Naive thymus-derived CD8-positive, alpha-beta T cell (primary cell): ENCODE measurements at regions not wholly inside any gene's neighbourhood (a gene's known extent, or its start where the extent isn't known, plus 50 kb on each side); places are given as distances from the start of the nearest gene placed in this dataset.

ENCODE experiments used
- ATAC-seq, 2 donors: fragments of 150-1000 bp; cut with Tn5 transposase in 1 of 2; sonication (Bioruptor Pico), chemical (Tn5 transposase) in 1 of 2; 1 replicate in 1 of 2; 2 replicates in 1 of 2; pipeline ENCODE4 v1.10.0; 2021; ENCODE audit warnings: mild to moderate bottlenecking in 2 of 2, moderate library complexity in 2 of 2
- POLR2A ChIA-PET: fragments of 350-600 bp; sonication (Branson Sonifier 250); formaldehyde crosslinking; loops from one replicate; lab custom pipeline; 2021; ENCODE audit warnings: antibody characterized with exemption; lab: Charles Lee
- DNase-seq, 10 donors: peaks; one replicate each; pipeline versions ENCODE4 v3.0.0 to v3.0.0-alpha.2; 2020 to 2022
- H3K27ac Mint-ChIP-seq, 10 donors: one replicate each; pipeline ENCODE4 v1.8.0; 2020 to 2022; ENCODE audit warnings: mild to moderate bottlenecking in 10 of 10, mixed read lengths in 10 of 10, moderate library complexity in 4 of 10, inconsistent platforms in 1 of 10
- H3K27me3 Mint-ChIP-seq, 5 donors: one replicate each; pipeline ENCODE4 v1.8.0; 2021 to 2022; ENCODE audit warnings: mixed read lengths in 5 of 5
- H3K36me3 Mint-ChIP-seq, 3 donors: one replicate each; pipeline ENCODE4 v1.8.0; 2020 to 2022; ENCODE audit warnings: mixed read lengths in 3 of 3, mild to moderate bottlenecking in 2 of 3, inconsistent platforms in 1 of 3
- H3K4me1 Mint-ChIP-seq, 4 donors: one replicate each; pipeline ENCODE4 v1.8.0; 2021 to 2022; ENCODE audit warnings: mixed read lengths in 4 of 4
- H3K4me3 Mint-ChIP-seq, 10 donors: one replicate each; pipeline ENCODE4 v1.8.0; 2020 to 2022; ENCODE audit warnings: mild to moderate bottlenecking in 10 of 10, mixed read lengths in 10 of 10, moderate library complexity in 6 of 10, inconsistent platforms in 1 of 10
- H3K9me3 Mint-ChIP-seq, 9 donors: one replicate each; pipeline ENCODE4 v1.8.0; 2020 to 2022; ENCODE audit warnings: mixed read lengths in 9 of 9, mild to moderate bottlenecking in 3 of 9, inconsistent platforms in 1 of 9, moderate library complexity in 1 of 9

- DNase-seq = no peak
- POLR2A ChIA-PET = no interaction called here
Observed at GRCh38 chr2:111627256-111627655, 256.7 kb downstream of the ANAPC1 start.

GRCh38 chr2:111628221-111628620, 255.8 kb downstream of the ANAPC1 start:
- DNase-seq (no peak), ATAC-seq (no peak)
- Mint-ChIP-seq H3K9me3 (peaks cover 10 to 58% (median 34%) of the 10 kb centered on the region in 9 donors), H3K4me1 (peaks cover 5 to 24% (median 10%) of the 10 kb centered on the region in 4 donors), H3K36me3 (peaks cover 0 to 26% (median 6%) of the 10 kb centered on the region in 3 donors), H3K4me3 (no peak overlapping the region), H3K27ac (no peak overlapping the region), H3K27me3 (peaks cover 0 to 4% (median 2%) of the 10 kb centered on the region in 5 donors)
- POLR2A ChIA-PET = no interaction called here

More at GRCh38 chr2:111627256-111627655, 256.7 kb downstream of the ANAPC1 start:
- ATAC-seq = no peak
- peaks cover 0 to 3% (median 1%) of the 10 kb centered on the region in 5 donors for H3K27me3 Mint-ChIP-seq
- H3K4me3 Mint-ChIP-seq = no peak overlapping the region
- H3K9me3 Mint-ChIP-seq = peaks cover 10 to 58% (median 34%) of the 10 kb centered on the region in 9 donors
- peaks cover 0 to 15% (median under 1%) of the 10 kb centered on the region in 4 donors for H3K4me1 Mint-ChIP-seq
- H3K27ac Mint-ChIP-seq = no peak overlapping the region
- H3K36me3 Mint-ChIP-seq = peaks cover 0 to 26% (median 6%) of the 10 kb centered on the region in 3 donors

GRCh38 chr2:111629983-111630382, 254.0 kb downstream of the ANAPC1 start:
- peaks cover 0 to 26% (median 6%) of the 10 kb centered on the region in 3 donors for H3K36me3 Mint-ChIP-seq
- H3K27ac Mint-ChIP-seq = no peak overlapping the region
- no peak for DNase-seq
- POLR2A ChIA-PET = no interaction called here
- H3K9me3 Mint-ChIP-seq = peaks cover 10 to 58% (median 34%) of the 10 kb centered on the region in 9 donors
- ATAC-seq = no peak
- H3K4me3 Mint-ChIP-seq = no peak overlapping the region
- peaks cover 6 to 23% (median 12%) of the 10 kb centered on the region in 4 donors for H3K4me1 Mint-ChIP-seq
- peaks cover 0 to 5% (median 0%) of the 10 kb centered on the region in 5 donors for H3K27me3 Mint-ChIP-seq

GRCh38 chr2:111632661-111633060, 251.3 kb downstream of the ANAPC1 start:
- Mint-ChIP-seq H3K4me3 (peak overlapping the region in 1 of 10 donors; percentile 6), H3K27ac (peak overlapping the region in 4 of 10 donors; percentile 17 to 66 (median 33)), H3K36me3 (peaks cover 0 to 36% (median 7%) of the 10 kb centered on the region in 3 donors), H3K4me1 (peaks cover 6 to 15% (median 12%) of the 10 kb centered on the region in 4 donors), H3K9me3 (peaks cover 7 to 52% (median 23%) of the 10 kb centered on the region in 9 donors), H3K27me3 (peaks cover 0 to 7% (median 0%) of the 10 kb centered on the region in 5 donors)
- POLR2A ChIA-PET = no interaction called here
- ATAC-seq = peak in 1 of 2 donors; percentile 56
- DNase-seq = peak in 1 of 10 donors; percentile 10

- POLR2A ChIA-PET = no interaction called here
- Mint-ChIP-seq H3K9me3 (peaks cover 5 to 53% (median 19%) of the 10 kb centered on the region in 9 donors), H3K36me3 (peaks cover 0 to 37% (median 7%) of the 10 kb centered on the region in 3 donors), H3K27ac (peak overlapping the region in 5 of 10 donors; percentile 1 to 55 (median 32)), H3K4me3 (no peak overlapping the region), H3K4me1 (peaks cover 6 to 15% (median 12%) of the 10 kb centered on the region in 4 donors), H3K27me3 (peaks cover 0 to 7% (median 0%) of the 10 kb centered on the region in 5 donors)
- ATAC-seq (no peak), DNase-seq (no peak)
Observed at GRCh38 chr2:111633189-111633588, 250.8 kb downstream of the ANAPC1 start.

- Mint-ChIP-seq H3K36me3 (peaks cover 0 to 35% (median 7%) of the 10 kb centered on the region in 3 donors), H3K27me3 (peaks cover 0 to 7% (median 1%) of the 10 kb centered on the region in 5 donors), H3K4me3 (no peak overlapping the region), H3K9me3 (peaks cover 4 to 53% (median 15%) of the 10 kb centered on the region in 9 donors), H3K4me1 (peaks cover 6 to 15% (median 12%) of the 10 kb centered on the region in 4 donors), H3K27ac (peak overlapping the region in 2 of 10 donors; percentile 1 to 28)
- POLR2A ChIA-PET = no interaction called here
- ATAC-seq (no peak), DNase-seq (no peak)
Observed at GRCh38 chr2:111633643-111634042, 250.3 kb downstream of the ANAPC1 start.

- POLR2A ChIA-PET = no interaction called here
- DNase-seq (no peak), ATAC-seq (peak in 1 of 2 donors; percentile 18)
- Mint-ChIP-seq H3K36me3 (peaks cover 0 to 36% (median 7%) of the 10 kb centered on the region in 3 donors), H3K4me3 (no peak overlapping the region), H3K27ac (peak overlapping the region in 2 of 10 donors; percentile 1 to 28), H3K4me1 (peaks cover 6 to 15% (median 12%) of the 10 kb centered on the region in 4 donors), H3K27me3 (peaks cover 0 to 7% (median 4%) of the 10 kb centered on the region in 5 donors), H3K9me3 (peaks cover under 1 to 53% (median 10%) of the 10 kb centered on the region in 9 donors)
Observed at GRCh38 chr2:111634050-111634794, 249.8 kb downstream of the ANAPC1 start.

- Mint-ChIP-seq H3K4me1 (peaks cover 6 to 15% (median 12%) of the 10 kb centered on the region in 4 donors), H3K4me3 (no peak overlapping the region), H3K27me3 (peaks cover 0 to 15% (median 5%) of the 10 kb centered on the region in 5 donors), H3K27ac (no peak overlapping the region), H3K9me3 (peaks cover 0 to 51% (median 11%) of the 10 kb centered on the region in 9 donors), H3K36me3 (peaks cover 0 to 37% (median 4%) of the 10 kb centered on the region in 3 donors)
- DNase-seq (no peak), ATAC-seq (no peak)
- POLR2A ChIA-PET = no interaction called here
Observed at GRCh38 chr2:111634995-111635538, 248.9 kb downstream of the ANAPC1 start.

GRCh38 chr2:111636905-111637304, 247.1 kb downstream of the ANAPC1 start:
- Mint-ChIP-seq H3K9me3 (peaks cover 0 to 37% (median 2%) of the 10 kb centered on the region in 9 donors), H3K27ac (no peak overlapping the region), H3K27me3 (peaks cover 0 to 25% (median 5%) of the 10 kb centered on the region in 5 donors), H3K4me1 (peaks cover 6 to 15% (median 12%) of the 10 kb centered on the region in 4 donors), H3K4me3 (no peak overlapping the region), H3K36me3 (peaks cover 0 to 29% (median 4%) of the 10 kb centered on the region in 3 donors)
- no peak for ATAC-seq
- DNase-seq = no peak
- POLR2A ChIA-PET = no interaction called here

GRCh38 chr2:111638274-111638877, 245.6 kb downstream of the ANAPC1 start:
- Mint-ChIP-seq H3K9me3 (peaks cover 0 to 37% (median 2%) of the 10 kb centered on the region in 9 donors), H3K36me3 (peaks cover 0 to 29% (median 4%) of the 10 kb centered on the region in 3 donors), H3K27ac (peak overlapping the region in 1 of 10 donors; percentile 26), H3K4me1 (peaks cover 0 to 4% (median under 1%) of the 10 kb centered on the region in 4 donors), H3K27me3 (peaks cover 0 to 25% (median 5%) of the 10 kb centered on the region in 5 donors), H3K4me3 (no peak overlapping the region)
- DNase-seq = no peak
- no peak for ATAC-seq
- POLR2A ChIA-PET = no interaction called here

- Mint-ChIP-seq H3K9me3 (peaks cover 0 to 42% (median 2%) of the 10 kb centered on the region in 9 donors), H3K27me3 (peaks cover 0 to 25% (median 5%) of the 10 kb centered on the region in 5 donors), H3K4me1 (no peaks in the 10 kb centered on the region), H3K4me3 (no peak overlapping the region), H3K27ac (no peak overlapping the region), H3K36me3 (peaks cover 0 to 29% (median 4%) of the 10 kb centered on the region in 3 donors)
- DNase-seq (no peak), ATAC-seq (no peak)
- POLR2A ChIA-PET = no interaction called here
Observed at GRCh38 chr2:111640480-111640879, 243.5 kb downstream of the ANAPC1 start.

- H3K4me1 Mint-ChIP-seq = no peaks in the 10 kb centered on the region
- POLR2A ChIA-PET = no interaction called here
Observed at GRCh38 chr2:111642586-111643327, 241.2 kb downstream of the ANAPC1 start.

More at GRCh38 chr2:111642586-111643327, 241.2 kb downstream of the ANAPC1 start:
- DNase-seq (no peak), ATAC-seq (no peak)
- H3K27me3 Mint-ChIP-seq = peaks cover 2 to 25% (median 5%) of the 10 kb centered on the region in 5 donors
- peaks cover 0 to 36% (median 4%) of the 10 kb centered on the region in 3 donors for H3K36me3 Mint-ChIP-seq
- no peak overlapping the region for H3K4me3 Mint-ChIP-seq
- H3K9me3 Mint-ChIP-seq = peaks cover 1 to 45% (median 19%) of the 10 kb centered on the region in 9 donors
- no peak overlapping the region for H3K27ac Mint-ChIP-seq
